Peyer's patch (tissue), 4 donors: ENCODE measurements at regions not wholly inside any gene's neighbourhood (a gene's known extent, or its start where the extent isn't known, plus 50 kb on each side); places are given as distances from the start of the nearest gene placed in this dataset.

Source experiments
- POLR2A ChIP-seq, 2 donors: fragments of 450-650 bp; IDR thresholded peaks; one replicate each; pipeline ENCODE4 v1.5.1; 2017; ENCODE audit warnings: antibody characterized with exemption in 2 of 2, mild to moderate bottlenecking in 2 of 2, moderate library complexity in 2 of 2
- TF ChIP-seq, protein P1 (sequence below), 6 experiments: fragments of 450-650 bp in 4 of 6; fragments of 200-600 bp in 2 of 6; sonication (generic) in 1 of 6; IDR thresholded peaks; one replicate each; pipeline ENCODE4 v1.5.1; 2017 to 2019; ENCODE audit warnings: antibody characterized with exemption in 6 of 6, mild to moderate bottlenecking in 3 of 6, moderate library complexity in 1 of 6

DNA sequence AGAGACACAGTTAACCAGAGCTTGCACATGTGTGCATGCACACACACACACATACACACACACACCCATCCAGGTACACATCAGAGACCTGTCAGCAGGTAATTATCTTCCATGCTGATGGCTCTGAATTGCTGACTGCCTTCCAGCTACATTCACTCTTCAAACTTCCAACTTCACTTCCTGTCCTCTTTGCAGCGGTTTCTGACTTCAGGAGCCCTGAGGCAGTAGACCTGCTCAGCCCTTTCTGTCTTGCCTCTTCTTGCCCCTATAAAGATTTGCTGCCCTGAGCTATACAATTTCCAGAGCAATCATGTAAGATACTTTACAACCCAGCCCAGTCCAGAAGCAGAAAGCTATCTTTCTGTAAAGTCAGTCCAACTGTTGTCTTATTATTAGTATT lies 310.2 kb downstream of the FGFR2 start:
- TF ChIP-seq, protein P1, sequence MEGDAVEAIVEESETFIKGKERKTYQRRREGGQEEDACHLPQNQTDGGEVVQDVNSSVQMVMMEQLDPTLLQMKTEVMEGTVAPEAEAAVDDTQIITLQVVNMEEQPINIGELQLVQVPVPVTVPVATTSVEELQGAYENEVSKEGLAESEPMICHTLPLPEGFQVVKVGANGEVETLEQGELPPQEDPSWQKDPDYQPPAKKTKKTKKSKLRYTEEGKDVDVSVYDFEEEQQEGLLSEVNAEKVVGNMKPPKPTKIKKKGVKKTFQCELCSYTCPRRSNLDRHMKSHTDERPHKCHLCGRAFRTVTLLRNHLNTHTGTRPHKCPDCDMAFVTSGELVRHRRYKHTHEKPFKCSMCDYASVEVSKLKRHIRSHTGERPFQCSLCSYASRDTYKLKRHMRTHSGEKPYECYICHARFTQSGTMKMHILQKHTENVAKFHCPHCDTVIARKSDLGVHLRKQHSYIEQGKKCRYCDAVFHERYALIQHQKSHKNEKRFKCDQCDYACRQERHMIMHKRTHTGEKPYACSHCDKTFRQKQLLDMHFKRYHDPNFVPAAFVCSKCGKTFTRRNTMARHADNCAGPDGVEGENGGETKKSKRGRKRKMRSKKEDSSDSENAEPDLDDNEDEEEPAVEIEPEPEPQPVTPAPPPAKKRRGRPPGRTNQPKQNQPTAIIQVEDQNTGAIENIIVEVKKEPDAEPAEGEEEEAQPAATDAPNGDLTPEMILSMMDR (IDR thresholded peaks at IDR 0.05): no peak
- TF ChIP-seq POLR2A (IDR thresholded peaks at IDR 0.05): no peak
